Uterus (tissue), 2 donors: ENCODE measurements at regions not wholly inside any gene's neighbourhood (a gene's known extent, or its start where the extent isn't known, plus 50 kb on each side); places are given as distances from the start of the nearest gene placed in this dataset.
"Not testable (repeated sequence)": the region's sequence is repeated elsewhere in the genome, so short reads cannot be mapped to it uniquely, and the experiment has no call there.

Experiments
- CTCF ChIP-seq, 4 experiments: fragments of 200-600 bp in 2 of 4; fragments of 450-650 bp in 2 of 4; sonication (generic) in 2 of 4; IDR thresholded peaks; one replicate each; pipeline ENCODE4 v1.5.1; 2016 to 2019; ENCODE audit warnings: antibody characterized with exemption in 4 of 4, mild to moderate bottlenecking in 2 of 4, moderate library complexity in 1 of 4
- POLR2A ChIP-seq, 2 donors: fragments of 450-650 bp; IDR thresholded peaks; one replicate each; pipeline ENCODE4 v1.6.1; 2016; ENCODE audit warnings: antibody characterized with exemption in 2 of 2, mild to moderate bottlenecking in 1 of 2, moderate library complexity in 1 of 2

GRCh38 chr2:87511195-87511778, 236.6 kb upstream of the PLGLB2 start:
- TF ChIP-seq CTCF, POLR2A (IDR thresholded peaks at IDR 0.05): not testable (repeated sequence)
